Retinal pigment epithelial cell (primary cell): ENCODE measurements at regions not wholly inside any gene's neighbourhood (a gene's known extent, or its start where the extent isn't known, plus 50 kb on each side); places are given as distances from the start of the nearest gene placed in this dataset.

ENCODE experiments used
- DNase-seq: peaks from one replicate; pipeline ENCODE4 v3.0.0-alpha.2; 2010; ENCODE audit warnings: low read depth
- H3K4me3 ChIP-seq: 2 replicates; pipeline ENCODE4 v1.5.1; 2011; ENCODE audit warnings: mild to moderate bottlenecking, low read length, control low read depth, moderate library complexity
- CTCF ChIP-seq: conservative IDR thresholded peaks from 2 replicates; pipeline ENCODE4 v1.5.1; 2011; ENCODE audit warnings: low read depth, low read length, control low read depth, inconsistent platforms

DNA sequence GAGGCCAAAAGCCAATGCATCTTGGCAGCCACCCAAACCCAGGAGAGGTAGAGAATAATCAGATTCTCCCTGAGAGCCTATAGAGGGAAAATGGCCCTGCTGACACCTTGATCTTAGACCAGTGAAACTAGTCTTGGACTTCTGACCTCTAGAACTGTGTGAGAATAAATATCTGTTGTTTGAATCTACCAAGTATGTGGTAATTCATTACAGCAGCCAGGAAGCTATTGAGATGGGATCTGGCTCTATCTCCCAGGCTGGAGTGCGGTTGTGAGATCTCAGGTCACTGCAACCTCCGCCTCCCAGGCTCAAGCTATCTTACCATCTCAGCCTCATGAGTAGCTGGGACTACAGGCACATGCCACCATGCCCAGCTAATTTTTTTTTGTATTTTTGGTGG, 567.2 kb downstream of the MBD2 start:
- H3K4me3 ChIP-seq, result no peak overlapping the region
- no peak for TF ChIP-seq CTCF
- DNase-seq, result no peak

GRCh38 chr18:53649621-53650020, 574.8 kb downstream of the MBD2 start:
- no peak overlapping the region for H3K4me3 ChIP-seq
- no peak for DNase-seq
- no peak for TF ChIP-seq CTCF

DNA sequence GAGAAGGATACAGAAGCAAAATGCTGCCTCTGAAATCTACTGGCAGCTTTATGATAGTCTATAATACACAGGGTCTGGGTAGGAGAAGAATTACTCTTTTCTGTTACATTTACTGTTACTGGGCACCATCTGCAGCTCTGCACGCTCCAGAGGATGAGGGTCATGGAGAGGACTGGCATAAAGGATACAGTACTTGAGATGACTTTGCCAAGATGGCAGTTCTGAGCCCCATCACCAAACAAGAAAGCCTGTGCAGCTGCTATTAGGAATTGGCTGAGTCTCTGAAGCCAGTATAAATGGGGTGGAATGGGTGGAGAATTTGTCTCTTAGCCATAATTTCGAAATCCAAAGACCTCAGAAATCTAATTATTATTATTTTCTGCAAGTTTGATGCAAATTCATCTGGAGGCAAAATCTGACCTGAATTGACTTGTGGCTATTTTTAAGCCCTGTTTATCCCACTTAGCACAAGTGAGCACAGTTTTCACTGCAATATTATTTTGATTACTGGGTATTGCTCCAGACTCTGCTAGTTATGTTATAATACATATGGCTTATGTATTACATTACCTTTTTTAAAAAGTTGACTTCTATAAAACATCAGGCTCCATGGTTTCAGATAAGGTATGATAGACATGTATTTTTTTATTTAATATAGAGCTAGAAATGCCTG, 579.5 kb downstream of the MBD2 start:
- no peak for DNase-seq

GRCh38 chr18:53639687-53640086, 584.8 kb downstream of the MBD2 start:
- H3K4me3 ChIP-seq, result no peak overlapping the region
- no peak for DNase-seq
- no peak for TF ChIP-seq CTCF

More for the DNA sequence above, 579.5 kb downstream of the MBD2 start:
- no peak overlapping the region for H3K4me3 ChIP-seq
- TF ChIP-seq CTCF, result no peak

GRCh38 chr18:53629337-53629736, 595.1 kb downstream of the MBD2 start:
- no peak overlapping the region for H3K4me3 ChIP-seq
- no peak for DNase-seq
- no peak for TF ChIP-seq CTCF

GRCh38 chr18:53625997-53626599, 598.4 kb downstream of the MBD2 start:
- no peak for TF ChIP-seq CTCF
- H3K4me3 ChIP-seq, result no peak overlapping the region
- no peak for DNase-seq

- H3K4me3 ChIP-seq, result no peak overlapping the region
- no peak for TF ChIP-seq CTCF
- no peak for DNase-seq
Measured at GRCh38 chr18:53610957-53611356, 613.5 kb downstream of the MBD2 start.
